T1000 (cell line): ENCODE measurements at regions not wholly inside any gene's neighbourhood (a gene's known extent, or its start where the extent isn't known, plus 50 kb on each side); places are given as distances from the start of the nearest gene placed in this dataset.

Source experiments
- DNase-seq: peaks from one replicate; lab custom pipeline; 2025; ENCODE audit warnings: mixed read lengths; lab: John Stamatoyannopoulos, UW

DNA sequence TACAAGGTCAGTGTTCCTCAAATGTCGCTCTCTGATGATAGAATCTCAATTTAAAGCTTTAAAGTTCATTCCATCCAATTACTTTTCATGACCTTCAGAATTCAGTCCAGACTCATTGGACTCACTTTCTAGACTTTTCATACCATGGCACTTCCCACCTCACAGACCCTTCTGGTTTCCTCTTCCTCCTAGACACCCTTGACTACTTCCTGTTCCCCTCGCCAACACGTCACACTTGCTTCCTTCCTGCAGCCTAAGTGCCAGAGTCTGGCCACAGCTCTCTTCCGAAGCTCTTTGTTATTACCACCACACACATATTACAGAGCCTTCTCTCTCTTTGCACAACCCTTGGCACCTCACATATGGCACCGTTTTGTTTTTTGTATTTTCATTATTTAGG is 59.1 kb upstream of the UMPS start:
- DNase-seq = no peak

GRCh38 chr3:124674336-124674735 is 55.9 kb upstream of the UMPS start:
- DNase-seq = no peak

GRCh38 chr3:124676236-124676635 is 54.0 kb upstream of the UMPS start:
- no peak for DNase-seq

DNA sequence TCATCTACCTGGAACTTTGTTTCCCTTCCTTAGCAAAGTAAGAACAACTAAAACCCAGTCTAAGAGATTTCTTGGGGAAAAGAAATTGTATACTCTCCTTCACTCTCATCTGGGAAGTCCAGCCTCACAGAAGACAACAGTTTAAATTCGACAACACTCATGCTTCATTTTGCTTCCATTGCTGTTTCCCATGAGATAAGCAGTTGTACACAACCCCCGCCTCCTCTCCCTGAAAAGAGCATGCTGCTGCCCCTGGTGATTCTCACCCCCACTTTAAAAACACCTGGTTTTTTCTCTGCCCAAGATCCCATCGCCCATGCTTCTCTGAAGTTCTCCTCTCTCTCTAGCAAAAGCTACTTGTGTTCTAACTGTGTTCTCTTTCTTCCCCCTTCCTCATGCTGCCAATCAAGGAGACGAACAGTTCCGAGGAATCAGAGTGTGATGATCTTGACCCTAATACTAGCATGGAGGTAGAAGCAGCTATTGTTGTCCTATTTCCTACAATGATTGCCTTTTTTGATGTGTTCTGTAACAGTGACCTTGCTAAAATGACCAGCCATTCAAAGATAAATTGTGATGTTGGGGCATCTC is 51.1 kb upstream of the UMPS start:
- no peak for DNase-seq
